Activated T-cell treated with anti-CD3 and anti-CD28 coated beads, Interleukin-2, amount 50 U/mL, for 72 hours (primary cell): ENCODE measurements at regions not wholly inside any gene's neighbourhood (a gene's known extent, or its start where the extent isn't known, plus 50 kb on each side); places are given as distances from the start of the nearest gene placed in this dataset.
"Not testable (repeated sequence)": the region's sequence is repeated elsewhere in the genome, so short reads cannot be mapped to it uniquely, and the experiment has no call there.

ENCODE experiments used
- ATAC-seq, 2 donors: fragments of 150-1000 bp; cut with Tn5 transposase; replicated peaks in 1 of 2; 2 replicates each; pipeline ENCODE4 v1.10.0; 2021; ENCODE audit warnings: moderate library complexity in 2 of 2, mild to moderate bottlenecking in 1 of 2
- DNase-seq, 2 donors: peaks; one replicate each; pipeline ENCODE4 v3.0.0; 2021 to 2022; ENCODE audit warnings: mixed read lengths in 1 of 2
- H3K27ac Mint-ChIP-seq: one replicate; pipeline ENCODE4 v1.8.0; 2022; ENCODE audit warnings: mild to moderate bottlenecking, moderate library complexity, mixed read lengths
- H3K27me3 Mint-ChIP-seq: one replicate; pipeline ENCODE4 v1.8.0; 2022; ENCODE audit warnings: low read depth, mixed read lengths
- H3K36me3 Mint-ChIP-seq, 2 donors: one replicate each; pipeline ENCODE4 v1.8.0; 2022; ENCODE audit warnings: mixed read lengths in 2 of 2, mild to moderate bottlenecking in 1 of 2; ENCODE audit not compliant: insufficient read depth in 2 of 2
- H3K4me1 Mint-ChIP-seq: one replicate; pipeline ENCODE4 v1.8.0; 2022; ENCODE audit warnings: low read depth, mixed read lengths
- H3K4me3 Mint-ChIP-seq, 2 donors: one replicate each; pipeline ENCODE4 v1.8.0; 2022; ENCODE audit warnings: mild to moderate bottlenecking in 2 of 2, mixed read lengths in 2 of 2, moderate library complexity in 2 of 2
- H3K9me3 Mint-ChIP-seq, 2 donors: one replicate each; pipeline ENCODE4 v1.8.0; 2022; ENCODE audit warnings: mixed read lengths in 2 of 2

- Mint-ChIP-seq H3K4me1 (no peaks in the 10 kb centered on the region), H3K9me3 (peaks cover 2% of the 10 kb centered on the region in 2 donors), H3K27ac (no peak overlapping the region), H3K36me3 (no peaks in the 10 kb centered on the region), H3K27me3 (peaks cover 10% of the 10 kb centered on the region), H3K4me3 (no peak overlapping the region)
- no peak for DNase-seq
- ATAC-seq, result no peak
These were observed 51.9 kb upstream of the NMUR2 start for GRCh38 chr5:152456815-152457443.

- H3K27ac Mint-ChIP-seq, result no peak overlapping the region
- H3K9me3 Mint-ChIP-seq, result peaks cover 2% of the 10 kb centered on the region in 2 donors
- ATAC-seq, result no peak
These were observed 57.1 kb upstream of the NMUR2 start for GRCh38 chr5:152462021-152462721.

DNA sequence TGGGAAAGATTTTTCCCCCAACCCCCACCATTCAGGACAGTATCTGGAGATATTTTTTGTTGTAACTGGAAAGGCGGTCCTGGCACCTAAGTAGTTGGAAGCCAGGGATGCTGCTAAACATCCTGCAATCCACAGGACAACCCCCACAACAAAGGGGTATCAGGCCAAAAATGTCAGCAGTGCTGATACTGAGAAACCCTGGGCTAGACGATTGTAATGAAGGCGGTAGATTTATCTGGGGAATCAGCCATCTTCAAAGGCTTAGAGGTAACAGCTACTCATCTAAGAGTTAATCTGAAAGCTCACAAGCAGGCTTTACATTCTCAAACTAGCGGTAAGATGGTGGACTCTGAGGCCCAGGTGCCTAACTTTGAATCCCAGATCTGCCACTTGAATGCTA lies 59.0 kb upstream of the NMUR2 start:
- H3K27ac Mint-ChIP-seq, result no peak overlapping the region
- no peaks in the 10 kb centered on the region for H3K4me1 Mint-ChIP-seq
- no peaks in the 10 kb centered on the region for H3K36me3 Mint-ChIP-seq
- no peaks in the 10 kb centered on the region for H3K27me3 Mint-ChIP-seq
- ATAC-seq, result no peak
- H3K4me3 Mint-ChIP-seq, result no peak overlapping the region
- no peak for DNase-seq
- peaks cover 0 to 2% of the 10 kb centered on the region in 2 donors for H3K9me3 Mint-ChIP-seq

More at GRCh38 chr5:152462021-152462721, 57.1 kb upstream of the NMUR2 start:
- Mint-ChIP-seq H3K36me3 (no peaks in the 10 kb centered on the region), H3K4me3 (no peak overlapping the region), H3K4me1 (no peaks in the 10 kb centered on the region), H3K27me3 (peaks cover 10% of the 10 kb centered on the region)
- DNase-seq, result no peak

GRCh38 chr5:152465140-152465539 lies 60.1 kb upstream of the NMUR2 start:
- no peaks in the 10 kb centered on the region for H3K4me1 Mint-ChIP-seq
- H3K27me3 Mint-ChIP-seq, result no peaks in the 10 kb centered on the region
- H3K4me3 Mint-ChIP-seq, result no peak overlapping the region
- H3K27ac Mint-ChIP-seq, result no peak overlapping the region
- no peaks in the 10 kb centered on the region for H3K36me3 Mint-ChIP-seq
- H3K9me3 Mint-ChIP-seq, result no peaks in the 10 kb centered on the region
- ATAC-seq, result no peak
- DNase-seq, result no peak

GRCh38 chr5:152466085-152466745 lies 61.1 kb upstream of the NMUR2 start:
- Mint-ChIP-seq H3K36me3 (no peaks in the 10 kb centered on the region), H3K4me1 (no peaks in the 10 kb centered on the region), H3K27me3 (peaks cover 2% of the 10 kb centered on the region), H3K27ac (no peak overlapping the region), H3K9me3 (no peaks in the 10 kb centered on the region), H3K4me3 (no peak overlapping the region)
- DNase-seq (no peak), ATAC-seq (no peak)

- no peak overlapping the region for H3K4me3 Mint-ChIP-seq
- ATAC-seq, result no peak
- no peak for DNase-seq
- no peak overlapping the region for H3K27ac Mint-ChIP-seq
- H3K4me1 Mint-ChIP-seq, result no peaks in the 10 kb centered on the region
- H3K27me3 Mint-ChIP-seq, result peaks cover 7% of the 10 kb centered on the region
- peaks cover 0 to 1% of the 10 kb centered on the region in 2 donors for H3K9me3 Mint-ChIP-seq
- H3K36me3 Mint-ChIP-seq, result no peaks in the 10 kb centered on the region
These were observed 65.1 kb upstream of the NMUR2 start for GRCh38 chr5:152470167-152470566.

- DNase-seq, result no peak
- Mint-ChIP-seq H3K36me3 (no peaks in the 10 kb centered on the region), H3K27me3 (peaks cover 7% of the 10 kb centered on the region), H3K4me1 (no peaks in the 10 kb centered on the region), H3K4me3 (no peak overlapping the region), H3K9me3 (peaks cover 0 to 1% of the 10 kb centered on the region in 2 donors), H3K27ac (no peak overlapping the region)
- ATAC-seq, result no peak
These were observed 67.0 kb upstream of the NMUR2 start for GRCh38 chr5:152472083-152472482.

DNA sequence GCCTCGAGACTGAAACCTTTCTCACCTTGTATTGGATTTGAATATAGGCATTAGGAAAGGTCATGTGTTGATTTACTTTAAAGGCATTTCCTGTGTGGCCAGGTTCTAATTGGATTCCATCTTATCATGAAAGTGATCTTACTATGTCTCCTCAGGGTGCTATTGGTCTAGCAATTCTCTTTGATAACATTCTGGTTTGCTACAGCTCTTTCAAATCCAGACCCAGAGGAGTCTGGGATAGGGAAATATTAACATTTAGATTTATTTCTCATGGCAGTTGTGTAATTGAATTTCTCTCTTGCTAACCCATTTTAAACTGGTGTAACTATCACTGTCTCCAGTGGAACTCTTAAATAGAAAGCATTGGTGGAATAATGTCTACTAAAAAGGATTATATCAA lies 69.9 kb upstream of the NMUR2 start:
- Mint-ChIP-seq H3K36me3 (no peaks in the 10 kb centered on the region), H3K27me3 (peaks cover 7% of the 10 kb centered on the region), H3K9me3 (peaks cover 0 to 1% of the 10 kb centered on the region in 2 donors), H3K4me1 (no peaks in the 10 kb centered on the region), H3K4me3 (no peak overlapping the region), H3K27ac (no peak overlapping the region)
- ATAC-seq (no peak), DNase-seq (no peak)

- no peak for ATAC-seq
- H3K4me1 Mint-ChIP-seq, result no peaks in the 10 kb centered on the region
- H3K27me3 Mint-ChIP-seq, result no peaks in the 10 kb centered on the region
- no peak for DNase-seq
- no peak overlapping the region for H3K27ac Mint-ChIP-seq
- peaks cover 0 to 2% of the 10 kb centered on the region in 2 donors for H3K36me3 Mint-ChIP-seq
- H3K9me3 Mint-ChIP-seq, result peaks cover 1 to 4% of the 10 kb centered on the region in 2 donors
- H3K4me3 Mint-ChIP-seq, result no peak overlapping the region
These were observed 72.5 kb upstream of the NMUR2 start for GRCh38 chr5:152477536-152477935.

DNA sequence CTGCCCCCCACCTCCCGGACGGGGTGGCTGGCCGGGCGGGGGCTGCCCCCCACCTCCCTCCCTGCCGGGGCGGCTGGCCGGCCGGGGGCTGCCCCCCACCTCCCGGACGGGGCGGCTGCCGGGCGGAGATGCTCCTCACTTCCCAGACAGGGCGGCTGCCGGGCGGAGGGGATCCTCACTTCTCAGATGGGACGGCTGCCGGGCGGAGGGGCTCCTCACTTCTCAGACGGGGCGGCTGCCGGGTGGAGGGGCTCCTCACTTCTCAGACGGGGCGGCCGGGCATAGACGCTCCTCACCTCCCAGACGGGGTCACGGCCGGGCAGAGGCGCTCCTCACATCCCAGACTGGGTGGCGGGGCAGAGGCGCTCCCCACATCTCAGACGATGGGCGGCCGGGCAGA lies 74.8 kb upstream of the NMUR2 start:
- DNase-seq, ATAC-seq, H3K27ac Mint-ChIP-seq, H3K4me3 Mint-ChIP-seq, H3K27me3 Mint-ChIP-seq, H3K4me1 Mint-ChIP-seq, H3K36me3 Mint-ChIP-seq, H3K9me3 Mint-ChIP-seq: not testable (repeated sequence)

DNA sequence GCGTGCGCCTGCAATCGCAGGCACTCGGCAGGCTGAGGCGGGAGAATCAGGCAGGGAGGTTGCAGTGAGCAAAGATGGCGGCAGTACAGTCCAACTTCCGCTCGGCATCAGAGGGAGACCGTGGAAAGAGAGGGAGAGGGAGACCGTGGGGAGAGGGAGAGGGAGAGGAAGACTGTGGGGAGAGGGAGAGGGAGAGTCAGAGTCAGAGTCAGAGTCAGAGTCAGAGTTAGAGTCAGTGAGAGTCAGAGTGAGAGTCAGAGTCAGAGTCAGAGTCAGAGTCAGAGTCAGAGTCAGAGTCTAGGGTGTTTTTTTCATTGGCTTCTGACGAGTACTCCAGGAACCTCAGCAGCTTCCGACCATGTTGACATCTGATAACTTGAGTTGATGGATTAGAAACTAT lies 75.6 kb upstream of the NMUR2 start:
- not testable (repeated sequence) for H3K4me1 Mint-ChIP-seq, H3K27me3 Mint-ChIP-seq, H3K36me3 Mint-ChIP-seq, H3K9me3 Mint-ChIP-seq, H3K4me3 Mint-ChIP-seq
- peak in 1 of 2 donors; percentile 9 for DNase-seq
- peak; percentile 76 to 98 for ATAC-seq
- peak overlapping the region; percentile 0 for H3K27ac Mint-ChIP-seq

DNA sequence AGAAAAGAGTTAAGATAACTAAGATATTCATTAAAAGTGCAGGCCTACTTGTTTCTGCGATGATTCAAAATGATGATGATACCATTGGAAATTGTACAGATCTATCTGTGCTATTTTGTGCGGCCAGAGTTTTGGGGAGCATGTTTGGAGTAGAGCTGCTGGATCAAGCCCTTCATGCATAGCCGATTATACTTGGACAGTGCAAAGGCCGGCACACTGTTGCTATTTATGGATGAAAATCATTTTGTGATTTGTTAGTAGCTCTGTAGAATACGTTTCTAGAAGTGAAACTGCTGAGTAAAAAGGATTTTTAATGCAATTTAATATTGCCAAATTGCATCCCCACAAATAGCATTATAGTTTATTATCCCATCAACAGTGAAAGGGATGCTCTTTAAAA lies 82.1 kb upstream of the NMUR2 start:
- no peak overlapping the region for H3K4me3 Mint-ChIP-seq
- H3K36me3 Mint-ChIP-seq, result no peaks in the 10 kb centered on the region
- no peak for DNase-seq
- peaks cover 7% of the 10 kb centered on the region for H3K27me3 Mint-ChIP-seq
- no peaks in the 10 kb centered on the region for H3K4me1 Mint-ChIP-seq
- peaks cover 2 to 3% of the 10 kb centered on the region in 2 donors for H3K9me3 Mint-ChIP-seq
- no peak overlapping the region for H3K27ac Mint-ChIP-seq
- ATAC-seq, result no peak

GRCh38 chr5:152488869-152489268 lies 83.8 kb upstream of the NMUR2 start:
- Mint-ChIP-seq H3K27ac (no peak overlapping the region), H3K4me1 (no peaks in the 10 kb centered on the region), H3K36me3 (no peaks in the 10 kb centered on the region), H3K27me3 (no peaks in the 10 kb centered on the region), H3K9me3 (peaks cover 2 to 3% of the 10 kb centered on the region in 2 donors), H3K4me3 (no peak overlapping the region)
- no peak for DNase-seq
- ATAC-seq, result no peak
